CD8-positive, alpha-beta memory T cell (primary cell): ENCODE measurements at regions not wholly inside any gene's neighbourhood (a gene's known extent, or its start where the extent isn't known, plus 50 kb on each side); places are given as distances from the start of the nearest gene placed in this dataset.

Experiments
- CTCF ChIA-PET: fragments of 350-600 bp; sonication (Branson Sonifier 250); formaldehyde crosslinking; loops from one replicate; lab custom pipeline; 2021; ENCODE audit warnings: antibody characterized with exemption; lab: Charles Lee
- POLR2A ChIA-PET: fragments of 350-600 bp; sonication (Branson Sonifier 250); formaldehyde crosslinking; loops from one replicate; lab custom pipeline; 2021; ENCODE audit warnings: antibody characterized with exemption; lab: Charles Lee
- DNase-seq, 5 donors: peaks; one replicate each; pipeline versions ENCODE4 v3.0.0 to v3.0.0-alpha.2; 2020 to 2022; ENCODE audit warnings: mixed read lengths in 1 of 5
- H3K27ac ChIP-seq: one replicate; pipeline ENCODE4 v1.7.0; 2013; ENCODE audit warnings: low read depth, mild to moderate bottlenecking, low read length, moderate library complexity
- H3K27me3 ChIP-seq: 2 replicates; pipeline ENCODE4 v1.7.0; 2013; ENCODE audit warnings: low read length, mild to moderate bottlenecking; ENCODE audit not compliant: insufficient read depth, poor library complexity, severe bottlenecking
- H3K36me3 ChIP-seq: 2 replicates; pipeline ENCODE4 v1.7.0; 2013; ENCODE audit warnings: mild to moderate bottlenecking, low read length, moderate library complexity; ENCODE audit not compliant: insufficient read depth
- H3K4me1 ChIP-seq: 2 replicates; pipeline ENCODE4 v1.7.0; 2013; ENCODE audit warnings: mild to moderate bottlenecking, low read length, moderate library complexity; ENCODE audit not compliant: insufficient read depth
- H3K4me3 ChIP-seq: 2 replicates; pipeline ENCODE4 v1.7.0; 2013; ENCODE audit warnings: mild to moderate bottlenecking, low read length
- H3K9me3 ChIP-seq: 2 replicates; pipeline ENCODE4 v1.7.0; 2013; ENCODE audit warnings: mild to moderate bottlenecking, low read length
- H3K27ac Mint-ChIP-seq, 8 donors: one replicate each; pipeline ENCODE4 v1.8.0; 2020 to 2021; ENCODE audit warnings: mixed read lengths in 8 of 8, mild to moderate bottlenecking in 6 of 8, inconsistent platforms in 3 of 8, moderate library complexity in 3 of 8
- H3K27me3 Mint-ChIP-seq, 2 donors: one replicate each; pipeline ENCODE4 v1.8.0; 2020 to 2021; ENCODE audit warnings: mixed read lengths in 2 of 2, mild to moderate bottlenecking in 1 of 2, moderate library complexity in 1 of 2
- H3K36me3 Mint-ChIP-seq, 3 donors: one replicate each; pipeline ENCODE4 v1.8.0; 2020 to 2021; ENCODE audit warnings: mixed read lengths in 3 of 3, inconsistent platforms in 1 of 3, mild to moderate bottlenecking in 1 of 3
- H3K4me1 Mint-ChIP-seq, 3 donors: one replicate each; pipeline ENCODE4 v1.8.0; 2020 to 2021; ENCODE audit warnings: mixed read lengths in 3 of 3, inconsistent platforms in 1 of 3, mild to moderate bottlenecking in 1 of 3
- H3K4me3 Mint-ChIP-seq, 7 donors: one replicate each; pipeline ENCODE4 v1.8.0; 2020 to 2021; ENCODE audit warnings: mixed read lengths in 7 of 7, mild to moderate bottlenecking in 6 of 7, moderate library complexity in 4 of 7, inconsistent platforms in 2 of 7
- H3K9me3 Mint-ChIP-seq, 5 donors: one replicate each; pipeline ENCODE4 v1.8.0; 2020 to 2022; ENCODE audit warnings: mixed read lengths in 5 of 5, mild to moderate bottlenecking in 3 of 5, moderate library complexity in 2 of 5, inconsistent platforms in 1 of 5

DNA sequence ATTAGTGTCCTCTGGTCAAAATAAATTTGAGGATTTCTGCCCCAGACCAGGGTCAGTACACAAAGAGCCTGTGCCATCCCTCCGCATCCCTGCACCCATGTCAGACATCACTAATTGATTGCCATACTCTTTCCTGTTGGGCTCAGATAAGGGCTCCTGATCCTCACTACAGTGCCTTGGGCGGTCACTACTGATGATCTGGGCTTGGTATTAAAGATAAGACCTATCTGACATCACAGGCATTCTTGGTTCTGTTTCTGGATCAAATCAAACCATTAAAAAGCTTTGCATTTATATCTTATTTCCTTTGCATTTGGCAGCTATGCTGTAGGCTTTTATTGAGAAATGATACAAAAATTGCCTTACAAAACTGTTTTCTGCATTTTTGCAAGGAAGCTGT lies 103.5 kb upstream of the TENM4 start:
- Histone ChIP-seq H3K9me3 (no peaks in the 10 kb centered on the region), H3K27ac (no peak overlapping the region), H3K4me1 (no peaks in the 10 kb centered on the region), H3K27me3 (no peaks in the 10 kb centered on the region), H3K36me3 (no peaks in the 10 kb centered on the region), H3K4me3 (no peak overlapping the region)
- H3K4me1 Mint-ChIP-seq, result no peaks in the 10 kb centered on the region
- no peaks in the 10 kb centered on the region for H3K36me3 Mint-ChIP-seq
- peaks cover 0 to 3% (median 2%) of the 10 kb centered on the region in 5 donors for H3K9me3 Mint-ChIP-seq
- no peak overlapping the region for H3K27ac Mint-ChIP-seq
- POLR2A ChIA-PET, result no interaction called here
- CTCF ChIA-PET, result no interaction called here
- H3K4me3 Mint-ChIP-seq, result no peak overlapping the region
- no peaks in the 10 kb centered on the region for H3K27me3 Mint-ChIP-seq
- no peak for DNase-seq

DNA sequence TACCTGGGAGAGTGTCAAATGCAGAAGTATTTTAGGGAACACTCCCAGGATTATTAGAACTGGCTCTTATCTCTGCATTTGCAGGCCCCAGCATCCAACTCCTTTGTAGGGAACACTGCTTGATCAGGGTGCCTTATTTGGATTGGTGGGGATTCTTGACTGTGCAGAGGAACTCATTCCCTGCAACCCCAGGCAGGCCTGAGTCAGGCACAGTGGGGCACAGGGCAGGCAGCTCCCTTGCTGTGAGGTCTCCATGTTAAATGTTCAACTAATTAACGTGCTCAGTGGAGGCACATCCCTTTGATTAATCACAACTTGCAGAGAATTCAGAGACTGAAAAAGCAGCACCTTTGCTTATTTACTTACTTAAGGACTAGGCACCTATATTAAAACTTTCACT lies 102.3 kb upstream of the TENM4 start:
- ChIA-PET POLR2A (no interaction called here), CTCF (no interaction called here)
- H3K36me3 Mint-ChIP-seq, result no peaks in the 10 kb centered on the region
- DNase-seq, result no peak
- Histone ChIP-seq H3K4me3 (no peak overlapping the region), H3K9me3 (no peaks in the 10 kb centered on the region), H3K4me1 (no peaks in the 10 kb centered on the region), H3K36me3 (no peaks in the 10 kb centered on the region), H3K27ac (no peak overlapping the region), H3K27me3 (no peaks in the 10 kb centered on the region)
- no peak overlapping the region for H3K27ac Mint-ChIP-seq
- H3K27me3 Mint-ChIP-seq, result no peaks in the 10 kb centered on the region
- H3K4me3 Mint-ChIP-seq, result no peak overlapping the region
- H3K4me1 Mint-ChIP-seq, result no peaks in the 10 kb centered on the region
- H3K9me3 Mint-ChIP-seq, result peaks cover 2 to 3% (median 3%) of the 10 kb centered on the region in 5 donors

DNA sequence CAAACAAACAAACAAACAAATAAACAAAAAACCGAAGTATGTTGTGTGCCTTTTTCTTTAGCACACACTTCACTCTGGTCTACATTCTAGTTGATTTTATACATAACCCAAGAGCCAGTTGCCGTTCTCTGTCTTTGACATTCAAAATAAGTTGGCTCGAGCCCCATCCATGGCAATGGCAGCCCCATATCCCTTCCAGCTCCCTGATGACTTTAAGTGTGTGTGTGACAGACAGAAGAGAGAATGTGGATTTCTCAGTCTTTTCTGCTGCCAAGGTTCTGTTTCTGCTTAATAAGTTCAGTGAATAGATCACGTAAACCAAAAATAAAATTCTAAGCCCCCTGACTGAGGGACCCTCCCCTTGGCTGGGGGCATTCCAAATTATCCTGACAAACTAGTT lies 100.6 kb upstream of the TENM4 start:
- H3K27me3 Mint-ChIP-seq, result no peaks in the 10 kb centered on the region
- H3K36me3 ChIP-seq, result no peaks in the 10 kb centered on the region
- no peaks in the 10 kb centered on the region for H3K9me3 ChIP-seq
- no peaks in the 10 kb centered on the region for H3K4me1 ChIP-seq
- no peak overlapping the region for H3K27ac ChIP-seq
- H3K9me3 Mint-ChIP-seq, result peaks cover 2 to 10% (median 7%) of the 10 kb centered on the region in 5 donors
- H3K4me3 ChIP-seq, result no peak overlapping the region
- POLR2A ChIA-PET, result no interaction called here
- H3K4me3 Mint-ChIP-seq, result no peak overlapping the region
- CTCF ChIA-PET, result no interaction called here
- no peaks in the 10 kb centered on the region for H3K4me1 Mint-ChIP-seq
- H3K36me3 Mint-ChIP-seq, result no peaks in the 10 kb centered on the region
- no peak overlapping the region for H3K27ac Mint-ChIP-seq
- no peaks in the 10 kb centered on the region for H3K27me3 ChIP-seq
- DNase-seq, result no peak

DNA sequence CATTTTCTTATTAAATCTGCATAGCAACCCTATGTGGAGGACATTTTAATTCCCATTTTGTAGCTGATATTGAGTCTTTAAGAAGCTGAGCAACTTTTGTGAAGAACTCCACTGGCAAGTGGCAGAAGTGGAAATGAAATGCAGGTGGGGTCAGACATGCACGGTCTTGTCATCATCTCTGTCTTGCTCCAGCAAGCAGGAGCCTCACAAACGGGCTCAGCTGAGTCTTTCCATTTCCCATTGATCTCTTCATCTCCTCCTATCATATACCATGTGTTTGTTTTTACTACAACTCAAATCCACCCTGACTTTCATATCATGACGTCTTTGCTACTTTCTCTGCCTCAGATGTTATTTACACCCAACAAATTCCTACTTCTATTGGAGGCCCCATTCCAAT lies 97.9 kb upstream of the TENM4 start:
- Histone ChIP-seq H3K36me3 (no peaks in the 10 kb centered on the region), H3K27ac (no peak overlapping the region), H3K4me1 (no peaks in the 10 kb centered on the region), H3K4me3 (no peak overlapping the region), H3K27me3 (no peaks in the 10 kb centered on the region), H3K9me3 (no peaks in the 10 kb centered on the region)
- no peak for DNase-seq
- no peaks in the 10 kb centered on the region for H3K4me1 Mint-ChIP-seq
- H3K36me3 Mint-ChIP-seq, result no peaks in the 10 kb centered on the region
- no peak overlapping the region for H3K4me3 Mint-ChIP-seq
- no peak overlapping the region for H3K27ac Mint-ChIP-seq
- ChIA-PET CTCF (no interaction called here), POLR2A (no interaction called here)
- H3K9me3 Mint-ChIP-seq, result peaks cover 3 to 17% (median 12%) of the 10 kb centered on the region in 5 donors
- H3K27me3 Mint-ChIP-seq, result no peaks in the 10 kb centered on the region

DNA sequence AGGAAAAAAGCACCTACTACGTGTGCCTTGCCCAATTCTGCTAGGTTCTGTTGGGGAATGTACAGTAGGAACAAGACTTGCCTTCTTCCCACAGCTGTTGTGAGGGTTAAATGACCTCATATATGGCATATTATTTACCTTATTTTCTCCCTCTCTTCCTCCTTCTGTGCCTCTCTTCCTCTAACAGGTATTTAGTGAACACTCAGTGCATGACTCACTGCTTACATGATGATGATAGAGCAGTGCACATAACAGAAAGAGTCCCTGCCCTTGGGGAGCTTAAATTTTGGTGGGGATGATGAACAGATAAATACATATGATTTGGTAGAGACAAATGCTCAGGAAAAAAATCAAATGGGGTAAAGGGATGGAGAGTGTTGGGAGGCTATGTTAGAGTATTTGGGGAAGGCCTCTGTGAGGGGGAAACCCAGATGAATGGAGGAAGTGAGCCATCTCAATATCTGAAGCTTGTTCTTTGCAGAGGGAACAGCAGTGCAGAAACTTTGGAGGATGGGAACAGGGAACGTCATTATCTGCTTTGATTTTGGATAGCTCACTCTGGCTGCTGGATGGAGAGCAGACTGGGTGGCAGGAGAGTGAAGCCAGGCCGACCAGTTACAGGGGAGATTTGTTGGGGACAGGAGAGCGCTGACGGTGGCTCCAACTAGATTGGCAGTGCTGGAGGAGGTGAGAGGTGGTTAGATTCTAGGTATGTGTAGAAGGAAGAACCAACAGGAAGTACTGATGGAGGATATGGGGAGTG lies 95.5 kb upstream of the TENM4 start:
- Mint-ChIP-seq H3K9me3 (peaks cover 3 to 25% (median 9%) of the 10 kb centered on the region in 5 donors), H3K27ac (no peak overlapping the region), H3K27me3 (no peaks in the 10 kb centered on the region), H3K4me1 (no peaks in the 10 kb centered on the region), H3K4me3 (no peak overlapping the region), H3K36me3 (no peaks in the 10 kb centered on the region)
- Histone ChIP-seq H3K9me3 (no peaks in the 10 kb centered on the region), H3K27ac (no peak overlapping the region), H3K4me3 (no peak overlapping the region), H3K27me3 (no peaks in the 10 kb centered on the region), H3K36me3 (no peaks in the 10 kb centered on the region), H3K4me1 (no peaks in the 10 kb centered on the region)
- no peak for DNase-seq
- CTCF ChIA-PET, result no interaction called here
- POLR2A ChIA-PET, result no interaction called here

DNA sequence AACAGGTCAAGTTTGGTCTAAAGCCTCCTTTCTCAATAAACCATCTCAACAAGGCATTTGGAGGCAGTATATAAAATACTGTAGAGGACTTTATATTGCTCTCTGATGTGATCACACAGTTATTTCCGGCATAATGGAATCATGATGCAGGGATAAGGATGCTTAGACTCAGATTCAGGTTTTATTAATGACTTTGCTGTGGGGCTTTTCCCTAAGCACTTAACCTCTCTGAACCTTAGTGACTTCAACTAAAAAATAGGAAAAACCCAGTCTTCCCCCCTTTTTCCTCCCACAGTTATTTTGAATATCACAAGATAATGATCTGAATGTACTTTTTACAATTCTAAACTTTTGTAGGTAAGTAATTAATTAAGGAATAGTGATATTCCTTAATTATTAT lies 94.8 kb upstream of the TENM4 start:
- no peaks in the 10 kb centered on the region for H3K4me1 Mint-ChIP-seq
- Histone ChIP-seq H3K27ac (no peak overlapping the region), H3K36me3 (no peaks in the 10 kb centered on the region), H3K27me3 (no peaks in the 10 kb centered on the region), H3K9me3 (no peaks in the 10 kb centered on the region), H3K4me1 (no peaks in the 10 kb centered on the region), H3K4me3 (no peak overlapping the region)
- H3K9me3 Mint-ChIP-seq, result peaks cover 3 to 25% (median 9%) of the 10 kb centered on the region in 5 donors
- no peaks in the 10 kb centered on the region for H3K36me3 Mint-ChIP-seq
- ChIA-PET CTCF (no interaction called here), POLR2A (no interaction called here)
- no peak overlapping the region for H3K4me3 Mint-ChIP-seq
- no peak overlapping the region for H3K27ac Mint-ChIP-seq
- H3K27me3 Mint-ChIP-seq, result no peaks in the 10 kb centered on the region
- no peak for DNase-seq

DNA sequence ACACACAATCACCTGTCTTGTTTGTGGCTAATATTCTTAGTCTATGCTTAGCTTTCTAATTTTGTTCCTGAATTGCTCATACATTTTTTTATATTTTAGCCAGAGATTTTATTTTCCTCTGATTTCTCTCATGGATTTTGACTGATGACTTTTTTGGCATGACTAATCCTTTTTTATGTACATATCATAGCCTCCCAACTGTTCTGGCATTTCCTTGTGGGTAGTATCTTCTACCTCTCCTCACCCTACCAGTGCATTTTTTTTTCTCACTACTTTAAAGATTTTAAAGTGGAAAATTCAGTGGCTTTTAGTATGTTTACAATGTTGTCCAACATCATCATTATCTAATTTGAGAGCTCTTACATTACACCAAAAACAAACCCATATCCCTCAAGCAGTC lies 84.4 kb upstream of the TENM4 start:
- Histone ChIP-seq H3K27me3 (no peaks in the 10 kb centered on the region), H3K9me3 (no peaks in the 10 kb centered on the region)
- POLR2A ChIA-PET, result no interaction called here

DNA sequence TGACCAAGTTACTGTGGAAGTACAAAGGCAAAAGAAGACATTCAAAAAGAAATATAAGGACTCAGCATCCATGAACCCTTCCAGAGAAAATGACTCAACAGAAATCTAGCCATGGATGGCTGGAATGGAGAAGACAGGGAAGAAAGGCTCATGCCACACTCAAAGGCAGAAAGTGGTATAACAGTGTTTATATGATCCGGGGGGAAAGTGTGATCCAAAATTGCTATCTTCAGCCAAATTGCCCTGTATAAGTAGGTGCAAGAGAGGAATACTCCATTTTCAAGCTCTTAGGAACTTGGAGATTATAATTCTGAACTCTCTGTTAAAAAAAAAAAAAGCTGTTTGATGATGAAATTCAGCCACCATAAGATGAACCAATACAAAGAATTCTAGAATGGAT lies 81.8 kb upstream of the TENM4 start:
- no peak overlapping the region for H3K27ac ChIP-seq
- H3K36me3 Mint-ChIP-seq, result no peaks in the 10 kb centered on the region
- no peak overlapping the region for H3K27ac Mint-ChIP-seq
- no peaks in the 10 kb centered on the region for H3K4me1 Mint-ChIP-seq
- H3K4me3 ChIP-seq, result no peak overlapping the region
- no peaks in the 10 kb centered on the region for H3K27me3 ChIP-seq
- no peaks in the 10 kb centered on the region for H3K27me3 Mint-ChIP-seq
- no peak for DNase-seq
- CTCF ChIA-PET, result no interaction called here
- peaks cover 0 to 20% (median 2%) of the 10 kb centered on the region in 5 donors for H3K9me3 Mint-ChIP-seq
- POLR2A ChIA-PET, result no interaction called here
- H3K4me1 ChIP-seq, result no peaks in the 10 kb centered on the region
- no peak overlapping the region for H3K4me3 Mint-ChIP-seq
- no peaks in the 10 kb centered on the region for H3K36me3 ChIP-seq
- H3K9me3 ChIP-seq, result no peaks in the 10 kb centered on the region

More for the DNA sequence above, 84.4 kb upstream of the TENM4 start:
- H3K27me3 Mint-ChIP-seq, result no peaks in the 10 kb centered on the region
- CTCF ChIA-PET, result no interaction called here
- Histone ChIP-seq H3K27ac (no peak overlapping the region), H3K36me3 (no peaks in the 10 kb centered on the region), H3K4me3 (no peak overlapping the region), H3K4me1 (no peaks in the 10 kb centered on the region)
- no peak overlapping the region for H3K27ac Mint-ChIP-seq
- H3K4me3 Mint-ChIP-seq, result no peak overlapping the region
- no peaks in the 10 kb centered on the region for H3K4me1 Mint-ChIP-seq
- H3K36me3 Mint-ChIP-seq, result no peaks in the 10 kb centered on the region
- peaks cover 2 to 26% (median 7%) of the 10 kb centered on the region in 5 donors for H3K9me3 Mint-ChIP-seq
- no peak for DNase-seq
